CD4-positive, alpha-beta T cell (primary cell): ENCODE measurements at regions not wholly inside any gene's neighbourhood (a gene's known extent, or its start where the extent isn't known, plus 50 kb on each side); places are given as distances from the start of the nearest gene placed in this dataset.

Experiments used
- ATAC-seq: fragments of 200-7000 bp; cut with Tn5 transposase; one replicate; pipeline ENCODE4 v1.10.0; 2022; ENCODE audit warnings: mild to moderate bottlenecking; ENCODE audit not compliant: poor library complexity
- CTCF ChIA-PET: fragments of 350-600 bp; sonication (Branson Sonifier 250); formaldehyde crosslinking; loops from one replicate; lab custom pipeline; 2021; ENCODE audit warnings: antibody characterized with exemption, inconsistent platforms; lab: Charles Lee
- POLR2A ChIA-PET: fragments of 350-600 bp; sonication (Branson Sonifier 250); formaldehyde crosslinking; loops from one replicate; lab custom pipeline; 2021; ENCODE audit warnings: antibody characterized with exemption, inconsistent platforms; lab: Charles Lee
- DNase-seq, 14 experiments: peaks; one replicate each; pipeline ENCODE4 v3.0.0-alpha.2; 2013 to 2020; ENCODE audit warnings: mixed read lengths in 2 of 14
- H3K27ac ChIP-seq, 2 donors: one replicate each; pipeline versions ENCODE4 v1.5.1 to v1.7.0; 2013; ENCODE audit warnings: low read length in 2 of 2, low read depth in 1 of 2, mild to moderate bottlenecking in 1 of 2
- H3K27me3 ChIP-seq, 2 experiments: 1 replicate in 1 of 2; 2 replicates in 1 of 2; pipeline versions ENCODE4 v1.6.1 to v1.7.0; 2013; ENCODE audit warnings: low read length in 2 of 2, control low read depth in 1 of 2, mild to moderate bottlenecking in 1 of 2, moderate library complexity in 1 of 2; ENCODE audit not compliant: insufficient read depth in 2 of 2, control insufficient read depth in 1 of 2
- H3K36me3 ChIP-seq: one replicate; pipeline ENCODE4 v1.6.1; 2013; ENCODE audit warnings: low read length, control low read depth; ENCODE audit not compliant: insufficient read depth
- H3K4me1 ChIP-seq: one replicate; pipeline ENCODE4 v1.6.1; 2013; ENCODE audit warnings: low read length, control low read depth; ENCODE audit not compliant: insufficient read depth
- H3K4me3 ChIP-seq: one replicate; pipeline ENCODE4 v1.5.1; 2013; ENCODE audit warnings: mild to moderate bottlenecking, low read length, moderate library complexity
- H3K9me3 ChIP-seq, 2 experiments: 1 replicate in 1 of 2; 2 replicates in 1 of 2; pipeline versions ENCODE4 v1.6.1 to v1.7.0; 2013; ENCODE audit warnings: low read length in 2 of 2, mild to moderate bottlenecking in 2 of 2, control low read depth in 1 of 2, moderate library complexity in 1 of 2; ENCODE audit not compliant: control insufficient read depth in 1 of 2, insufficient read depth in 1 of 2
- H3K27ac Mint-ChIP-seq: one replicate; pipeline ENCODE4 v1.8.0; 2020; ENCODE audit warnings: mixed read lengths
- H3K27me3 Mint-ChIP-seq: one replicate; pipeline ENCODE4 v1.8.0; 2021; ENCODE audit warnings: mixed read lengths
- H3K36me3 Mint-ChIP-seq: one replicate; pipeline ENCODE4 v1.8.0; 2021; ENCODE audit warnings: low read depth, mixed read lengths
- H3K4me1 Mint-ChIP-seq: one replicate; pipeline ENCODE4 v1.8.0; 2021; ENCODE audit warnings: low read depth, mixed read lengths
- H3K4me3 Mint-ChIP-seq: one replicate; pipeline ENCODE4 v1.8.0; 2020; ENCODE audit warnings: mild to moderate bottlenecking, mixed read lengths
- H3K9me3 Mint-ChIP-seq: one replicate; pipeline ENCODE4 v1.8.0; 2020; ENCODE audit warnings: mixed read lengths
- CTCF ChIP-seq: fragments of 200-600 bp; IDR thresholded peaks from one replicate; pipeline ENCODE4 v1.8.0; 2022; ENCODE audit warnings: antibody characterized with exemption, mild to moderate bottlenecking
- intact Hi-C, 2 experiments: fragments of 100-400 bp; cut with DNase I in 1 of 2; cut with micrococcal nuclease in 1 of 2; formaldehyde crosslinking; loops; one replicate each; pipeline versions ENCODE4 v1.15.1 to v1.9.0; 2023 to 2025; cut with DNase I, micrococcal nuclease

DNA sequence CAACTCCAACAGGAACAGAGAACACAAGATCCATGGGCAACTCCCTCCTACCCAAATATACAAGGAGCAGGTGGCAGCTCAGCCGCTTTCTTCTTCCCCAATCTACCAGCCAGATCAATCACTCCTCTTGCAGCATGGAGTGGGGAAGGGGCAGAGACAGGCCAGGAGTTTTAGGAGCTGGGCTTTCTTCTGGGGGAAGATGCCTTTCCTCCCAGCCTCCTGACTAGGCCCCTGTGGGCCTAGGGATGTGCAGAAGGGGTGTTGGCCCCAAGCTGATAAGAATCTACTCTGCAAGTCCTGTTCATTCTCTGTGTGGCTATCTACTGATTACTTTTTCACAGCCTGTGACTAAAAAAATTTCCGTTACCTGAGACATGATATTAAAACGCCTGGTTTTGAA lies 189.0 kb downstream of the BCAS1 start:
- H3K4me3 Mint-ChIP-seq, result no peak overlapping the region
- POLR2A ChIA-PET, result interaction anchor here (0.6 to 0.9 kb wide), 2 partner anchors 10 to 272 kb away, joined by 3 read pairs; no protein-coding TSS in a partner anchor
- H3K27me3 Mint-ChIP-seq, result no peaks in the 10 kb centered on the region
- no peaks in the 10 kb centered on the region for H3K27me3 ChIP-seq
- no peak overlapping the region for H3K4me3 ChIP-seq
- no peak overlapping the region for H3K27ac Mint-ChIP-seq
- H3K36me3 ChIP-seq, result no peaks in the 10 kb centered on the region
- CTCF ChIA-PET, result interaction anchor here (0.7 to 1.4 kb wide), 2 partner anchors 8 to 117 kb away, joined by 3 to 4 read pairs; no protein-coding TSS in a partner anchor
- H3K4me1 ChIP-seq, result peaks cover 13% of the 10 kb centered on the region
- no peaks in the 10 kb centered on the region for H3K9me3 Mint-ChIP-seq
- H3K9me3 ChIP-seq, result no peaks in the 10 kb centered on the region
- no peak for DNase-seq
- intact Hi-C loops, result no loop called here
- no peak for TF ChIP-seq CTCF
- H3K4me1 Mint-ChIP-seq, result peaks cover 9% of the 10 kb centered on the region
- ATAC-seq, result no peak
- no peaks in the 10 kb centered on the region for H3K36me3 Mint-ChIP-seq
- H3K27ac ChIP-seq, result no peak overlapping the region

DNA sequence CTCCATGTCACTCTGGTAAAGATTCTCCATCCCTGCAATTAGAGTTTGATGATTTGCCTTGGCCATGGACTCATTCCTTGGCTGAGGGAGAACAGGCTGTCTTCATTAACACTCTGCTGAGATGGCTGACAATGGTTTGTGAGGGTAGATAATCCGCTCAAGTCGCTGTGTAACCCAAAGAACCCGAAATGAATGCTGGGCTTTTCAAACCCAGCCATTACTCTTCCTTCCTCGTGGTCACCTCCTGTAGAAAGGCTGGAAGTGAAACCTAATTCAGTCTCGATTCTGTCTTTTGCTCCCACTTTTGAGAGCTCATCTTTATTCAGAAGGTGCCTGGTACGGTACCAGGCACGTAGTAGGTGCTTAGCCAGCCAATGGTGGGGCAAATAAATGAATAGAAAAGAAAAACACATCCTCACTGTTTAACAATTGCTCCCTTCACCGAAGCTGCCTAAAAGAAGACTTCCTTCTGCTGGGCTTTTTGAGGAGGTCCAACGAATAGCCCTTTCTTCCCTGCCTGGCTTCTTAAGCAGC lies 190.2 kb downstream of the BCAS1 start:
- Histone ChIP-seq H3K4me3 (no peak overlapping the region), H3K27me3 (no peaks in the 10 kb centered on the region), H3K36me3 (no peaks in the 10 kb centered on the region), H3K4me1 (peaks cover 10% of the 10 kb centered on the region), H3K9me3 (no peaks in the 10 kb centered on the region), H3K27ac (no peak overlapping the region)
- Mint-ChIP-seq H3K4me3 (no peak overlapping the region), H3K27me3 (no peaks in the 10 kb centered on the region), H3K9me3 (no peaks in the 10 kb centered on the region), H3K4me1 (peaks cover 14% of the 10 kb centered on the region), H3K36me3 (no peaks in the 10 kb centered on the region), H3K27ac (no peak overlapping the region)
- no peak for TF ChIP-seq CTCF
- intact Hi-C loops, result no loop called here
- POLR2A ChIA-PET, result interaction anchor here (1.0 kb wide), 2 partner anchors 8 to 40 kb away, joined by 3 to 4 read pairs; no protein-coding TSS in a partner anchor
- DNase-seq (no peak), ATAC-seq (no peak)
- CTCF ChIA-PET, result interaction anchor here (1.4 kb wide), 1 partner anchor 35 kb away, joined by 4 read pairs; no protein-coding TSS in a partner anchor

- H3K9me3 Mint-ChIP-seq, result no peaks in the 10 kb centered on the region
- H3K4me3 ChIP-seq, result no peak overlapping the region
- H3K27me3 ChIP-seq, result no peaks in the 10 kb centered on the region
- no peak overlapping the region for H3K27ac ChIP-seq
- no peaks in the 10 kb centered on the region for H3K36me3 ChIP-seq
- H3K4me3 Mint-ChIP-seq, result no peak overlapping the region
- H3K4me1 Mint-ChIP-seq, result peaks cover 6% of the 10 kb centered on the region
- DNase-seq, result no peak
- H3K4me1 ChIP-seq, result peaks cover 1% of the 10 kb centered on the region
- H3K27ac Mint-ChIP-seq, result no peak overlapping the region
- intact Hi-C loops, result no loop called here
- no peaks in the 10 kb centered on the region for H3K9me3 ChIP-seq
- H3K27me3 Mint-ChIP-seq, result no peaks in the 10 kb centered on the region
- no peak for TF ChIP-seq CTCF
- POLR2A ChIA-PET, result no interaction called here
- no peak for ATAC-seq
- CTCF ChIA-PET, result interaction anchor here (1.4 kb wide), 1 partner anchor 36 kb away, joined by 4 read pairs; no protein-coding TSS in a partner anchor
- no peaks in the 10 kb centered on the region for H3K36me3 Mint-ChIP-seq
Measured at GRCh38 chr20:53879048-53879684, 191.2 kb downstream of the BCAS1 start.
